ENCODE measurements at regions not wholly inside any gene's neighbourhood (a gene's known extent, or its start where the extent isn't known, plus 50 kb on each side); places are given as distances from the start of the nearest gene placed in this dataset.

GRCh38 chr2:239589270-239589825, 188.5 kb upstream of the HDAC4 start:
- no peak for DNase-seq (ENCODE audit: low read depth)

- DNase-seq (ENCODE audit: low read depth) = no peak
These were observed 187.8 kb upstream of the HDAC4 start for GRCh38 chr2:239588451-239589269.

GRCh38 chr2:239587841-239588240, 187.0 kb upstream of the HDAC4 start:
- DNase-seq (ENCODE audit: low read depth) = no peak

GRCh38 chr2:239587311-239587731, 186.5 kb upstream of the HDAC4 start:
- DNase-seq (ENCODE audit: low read depth) = no peak

GRCh38 chr2:239586651-239587310, 186.0 kb upstream of the HDAC4 start:
- no peak for DNase-seq (ENCODE audit: low read depth)

GRCh38 chr2:239585422-239585821, 184.6 kb upstream of the HDAC4 start:
- DNase-seq (ENCODE audit: low read depth) = no peak

- DNase-seq (ENCODE audit: low read depth) = no peak
These were observed 184.2 kb upstream of the HDAC4 start for GRCh38 chr2:239584986-239585385.

- DNase-seq (ENCODE audit: low read depth) = no peak
These were observed 183.3 kb upstream of the HDAC4 start for GRCh38 chr2:239583879-239584859.

GRCh38 chr2:239583171-239583878, 182.5 kb upstream of the HDAC4 start:
- DNase-seq (ENCODE audit: low read depth) = no peak

GRCh38 chr2:239582476-239582875, 181.7 kb upstream of the HDAC4 start:
- DNase-seq (ENCODE audit: low read depth) = no peak

- no peak for DNase-seq (ENCODE audit: low read depth)
These were observed 180.6 kb upstream of the HDAC4 start for GRCh38 chr2:239581352-239581901.

GRCh38 chr2:239580199-239580527, 179.3 kb upstream of the HDAC4 start:
- no peak for DNase-seq (ENCODE audit: low read depth)

- no peak for DNase-seq (ENCODE audit: low read depth)
These were observed 178.8 kb upstream of the HDAC4 start for GRCh38 chr2:239579524-239580198.

GRCh38 chr2:239579081-239579480, 178.3 kb upstream of the HDAC4 start:
- DNase-seq (ENCODE audit: low read depth) = no peak

- DNase-seq (ENCODE audit: low read depth) = no peak
These were observed 177.6 kb upstream of the HDAC4 start for GRCh38 chr2:239578381-239578780.

- DNase-seq (ENCODE audit: low read depth) = no peak
These were observed 177.1 kb upstream of the HDAC4 start for GRCh38 chr2:239577935-239578334.

- DNase-seq (ENCODE audit: low read depth) = no peak
These were observed 176.2 kb upstream of the HDAC4 start for GRCh38 chr2:239576784-239577685.

GRCh38 chr2:239575931-239576445, 175.2 kb upstream of the HDAC4 start:
- no peak for DNase-seq (ENCODE audit: low read depth)

- no peak for DNase-seq (ENCODE audit: low read depth)
These were observed 173.8 kb upstream of the HDAC4 start for GRCh38 chr2:239574434-239575156.
